Lung (tissue), 11 donors: ENCODE measurements at regions not wholly inside any gene's neighbourhood (a gene's known extent, or its start where the extent isn't known, plus 50 kb on each side); places are given as distances from the start of the nearest gene placed in this dataset.

Experiments
- ATAC-seq: fragments of 200-7000 bp; cut with Tn5 transposase; one replicate; pipeline ENCODE4 v1.9.1; 2020; ENCODE audit warnings: moderate number of reproducible peaks; ENCODE audit not compliant: insufficient read depth, low FRiP score
- DNase-seq, 3 donors: peaks; one replicate each; pipeline ENCODE4 v3.0.0-alpha.2; 2013 to 2017
- H3K27ac ChIP-seq, 2 donors: one replicate each; pipeline ENCODE4 v1.5.1; 2013; ENCODE audit warnings: mild to moderate bottlenecking in 2 of 2, moderate library complexity in 2 of 2, control low read depth in 1 of 2, inconsistent platforms in 1 of 2, low read depth in 1 of 2, low read length in 1 of 2
- H3K27me3 ChIP-seq, 3 donors: one replicate each; pipeline ENCODE4 v1.5.1; 2013; ENCODE audit warnings: low read length in 2 of 3; ENCODE audit not compliant: control insufficient read depth in 3 of 3, insufficient read depth in 3 of 3
- H3K36me3 ChIP-seq, 4 donors: one replicate each; pipeline ENCODE4 v1.5.1; 2013; ENCODE audit warnings: low read length in 4 of 4, mild to moderate bottlenecking in 1 of 4, moderate library complexity in 1 of 4; ENCODE audit not compliant: control insufficient read depth in 4 of 4, insufficient read depth in 4 of 4
- H3K4me1 ChIP-seq, 5 donors: one replicate each; pipeline ENCODE4 v1.5.1; 2013; ENCODE audit warnings: low read length in 5 of 5, mild to moderate bottlenecking in 2 of 5, moderate library complexity in 1 of 5; ENCODE audit not compliant: control insufficient read depth in 5 of 5, insufficient read depth in 5 of 5
- H3K4me3 ChIP-seq: one replicate; pipeline ENCODE4 v1.5.1; 2013; ENCODE audit warnings: mild to moderate bottlenecking, control low read depth, moderate library complexity
- H3K9ac ChIP-seq, 2 donors: one replicate each; pipeline ENCODE4 v1.5.1; 2013; ENCODE audit warnings: low read length in 2 of 2, control low read depth in 1 of 2; ENCODE audit not compliant: insufficient read depth in 1 of 2
- H3K9me3 ChIP-seq, 4 donors: one replicate each; pipeline ENCODE4 v1.5.1; 2013; ENCODE audit warnings: low read length in 3 of 4, mild to moderate bottlenecking in 1 of 4, moderate library complexity in 1 of 4; ENCODE audit not compliant: control insufficient read depth in 4 of 4, insufficient read depth in 3 of 4
- CTCF ChIP-seq: IDR thresholded peaks from 2 replicates; pipeline ENCODE4 v1.5.1; 2012; ENCODE audit warnings: mild to moderate bottlenecking; ENCODE audit errors: control extremely low read depth, extremely low read depth
- WGBS, 2 donors: extraction: QIAGEN DNeasy Blood & Tissue Kit; methylation state at CpG; one replicate each; pipeline ENCODE4 v1.1.7; 2013; 5-methylcytosine and 5-hydroxymethylcytosine counted together
- donor health status: control.
- donor health status: control.
- donor health status: Bipolar disorder and iron deficiency.
- donor health status: healthy.
- donor health status: DM: yes; HTN: yes; CAD: no.

- no peak overlapping the region for H3K9ac ChIP-seq
- TF ChIP-seq CTCF: no peak
Measured at GRCh38 chr21:14720237-14720636, 174.1 kb upstream of the SAMSN1 start.

DNA sequence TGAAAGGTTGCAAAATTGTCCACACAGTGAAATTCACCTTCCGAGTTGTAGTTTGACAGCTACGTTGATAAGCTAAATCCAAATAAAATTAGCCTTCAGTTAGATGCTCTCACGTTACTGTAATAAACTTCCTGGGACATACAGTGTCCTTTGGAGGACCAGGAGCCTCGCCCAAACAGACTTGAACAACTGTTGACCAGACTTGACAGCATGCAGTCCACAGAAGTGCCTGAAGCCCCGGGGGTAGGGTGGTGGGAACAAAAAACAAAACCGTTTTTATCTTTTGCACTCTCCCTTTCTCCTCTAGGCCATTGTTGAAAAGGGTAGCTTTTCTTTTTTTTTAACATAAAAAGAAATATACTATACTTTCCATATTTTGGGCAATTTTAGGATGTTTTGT is 172.8 kb upstream of the SAMSN1 start:
- Histone ChIP-seq H3K27me3 (no peaks in the 10 kb centered on the region), H3K9ac (no peak overlapping the region), H3K27ac (no peak overlapping the region), H3K4me3 (no peak overlapping the region), H3K4me1 (no peaks in the 10 kb centered on the region), H3K9me3 (no peaks in the 10 kb centered on the region), H3K36me3 (no peaks in the 10 kb centered on the region)
- no peak for ATAC-seq
- WGBS, 2 donors: 59 to 93% methylated on average over 6 of the region's 6 CpGs
- DNase-seq: no peak
- no peak for TF ChIP-seq CTCF

More at GRCh38 chr21:14720237-14720636, 174.1 kb upstream of the SAMSN1 start:
- ATAC-seq: no peak
- Histone ChIP-seq H3K27me3 (no peaks in the 10 kb centered on the region), H3K4me3 (no peak overlapping the region), H3K36me3 (no peaks in the 10 kb centered on the region), H3K27ac (no peak overlapping the region), H3K4me1 (no peaks in the 10 kb centered on the region), H3K9me3 (no peaks in the 10 kb centered on the region)
- DNase-seq: no peak
- 46 to 65% methylated on average over 4 of the region's 4 CpGs for WGBS, 2 donors

DNA sequence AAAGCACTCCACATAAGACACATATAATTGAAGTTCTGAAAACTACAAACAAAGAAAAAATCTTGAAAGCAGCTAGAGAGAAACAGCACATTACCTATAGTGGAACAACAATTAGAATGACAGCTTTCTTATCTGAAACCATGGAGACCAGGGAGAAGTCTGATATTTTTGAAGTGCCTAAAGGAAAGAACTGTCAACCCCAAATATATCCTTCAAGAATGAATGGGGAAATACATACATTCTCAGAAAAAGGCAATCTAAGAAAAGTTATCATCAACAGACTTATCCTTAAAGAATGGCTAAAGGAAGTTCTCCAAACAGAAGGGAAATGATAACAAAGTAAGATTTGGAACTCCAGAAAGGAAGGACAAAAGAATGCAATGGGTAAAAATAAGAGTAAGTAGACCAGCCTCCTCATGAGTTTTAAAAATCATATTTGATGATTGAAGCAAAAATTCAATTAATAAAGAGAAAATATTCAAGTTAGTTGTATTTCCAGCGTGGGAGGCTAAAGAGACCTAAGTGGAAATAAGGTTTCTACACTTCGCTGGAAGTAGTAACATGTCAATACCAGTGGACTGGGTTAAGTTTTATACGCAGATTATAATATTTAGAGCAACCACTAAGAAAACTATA is 170.8 kb upstream of the SAMSN1 start:
- H3K36me3 ChIP-seq: no peaks in the 10 kb centered on the region
- H3K9ac ChIP-seq: no peak overlapping the region
- no peak for TF ChIP-seq CTCF
- H3K27ac ChIP-seq: no peak overlapping the region
- H3K27me3 ChIP-seq: no peaks in the 10 kb centered on the region
- DNase-seq: no peak
- ATAC-seq: no peak
- no peaks in the 10 kb centered on the region for H3K4me1 ChIP-seq
- H3K9me3 ChIP-seq: no peaks in the 10 kb centered on the region
- WGBS, 2 donors: 82 to 99% methylated on average over 3 of the region's 3 CpGs
- no peak overlapping the region for H3K4me3 ChIP-seq

- Histone ChIP-seq H3K4me1 (no peaks in the 10 kb centered on the region), H3K27ac (no peak overlapping the region), H3K9me3 (no peaks in the 10 kb centered on the region), H3K4me3 (no peak overlapping the region), H3K36me3 (no peaks in the 10 kb centered on the region), H3K9ac (no peak overlapping the region), H3K27me3 (no peaks in the 10 kb centered on the region)
- no peak for TF ChIP-seq CTCF
- ATAC-seq: no peak
- no peak for DNase-seq
Measured at GRCh38 chr21:14713109-14713508, 167.0 kb upstream of the SAMSN1 start.
